Sigmoid colon (tissue), 6 donors: ENCODE measurements at regions not wholly inside any gene's neighbourhood (a gene's known extent, or its start where the extent isn't known, plus 50 kb on each side); places are given as distances from the start of the nearest gene placed in this dataset.

Source experiments
- DNase-seq: peaks from one replicate; pipeline ENCODE4 v3.0.0-alpha.2; 2019
- H3K27ac ChIP-seq, 4 donors: fragments of 200-600 bp; sonication (generic); one replicate each; pipeline ENCODE4 v1.5.1; 2016 to 2019; ENCODE audit warnings: mild to moderate bottlenecking in 1 of 4
- H3K27me3 ChIP-seq, 3 donors: fragments of 200-600 bp; sonication (generic); one replicate each; pipeline ENCODE4 v1.5.1; 2019; ENCODE audit warnings: mild to moderate bottlenecking in 1 of 3
- H3K36me3 ChIP-seq, 4 donors: fragments of 200-600 bp; sonication (generic); one replicate each; pipeline ENCODE4 v1.5.1; 2016 to 2019
- H3K4me1 ChIP-seq, 4 donors: fragments of 200-600 bp; sonication (generic); one replicate each; pipeline ENCODE4 v1.5.1; 2017 to 2019
- H3K4me3 ChIP-seq, 4 donors: fragments of 200-600 bp; sonication (generic); one replicate each; pipeline ENCODE4 v1.5.1; 2017 to 2019; ENCODE audit warnings: mild to moderate bottlenecking in 2 of 4, moderate library complexity in 1 of 4
- H3K9me3 ChIP-seq, 4 donors: fragments of 200-600 bp in 3 of 4; sonication (generic) in 3 of 4; one replicate each; pipeline versions ENCODE4 v1.5.1 to v1.6.1; 2013 to 2019
- CTCF ChIP-seq, 4 experiments: fragments of 450-650 bp in 3 of 4; fragments of 200-600 bp in 1 of 4; IDR thresholded peaks; one replicate each; pipeline ENCODE4 v1.5.1; 2016 to 2019; ENCODE audit warnings: antibody characterized with exemption in 4 of 4, mild to moderate bottlenecking in 3 of 4, moderate library complexity in 2 of 4
- EP300 ChIP-seq, 4 donors: sonication (generic); formaldehyde crosslinking; IDR thresholded peaks; one replicate each; pipeline ENCODE4 v1.6.1; 2017; ENCODE audit warnings: antibody characterized with exemption in 4 of 4
- POLR2A ChIP-seq, 2 donors: fragments of 450-650 bp; IDR thresholded peaks; one replicate each; pipeline ENCODE4 v1.6.1; 2016; ENCODE audit warnings: antibody characterized with exemption in 2 of 2, mild to moderate bottlenecking in 2 of 2, moderate library complexity in 2 of 2
- POLR2AphosphoS5 ChIP-seq, 4 donors: sonication (generic); formaldehyde crosslinking; IDR thresholded peaks; one replicate each; pipeline ENCODE4 v1.6.1; 2017; ENCODE audit warnings: antibody characterized with exemption in 4 of 4
- WGBS, 2 donors: extraction: QIAGEN DNeasy Blood & Tissue Kit; methylation state at CpG; one replicate each; pipeline ENCODE4 v1.1.7; 2013; 5-methylcytosine and 5-hydroxymethylcytosine counted together
- intact Hi-C: fragments of 100-400 bp; cut with DNase I; formaldehyde crosslinking; loops from one replicate; pipeline ENCODE4 v1.15.1; 2023
- donor health status: healthy with polysubstance abuse.
- donor health status: healthy.

GRCh38 chr5:82603033-82603987 lies 325.2 kb upstream of the RPS23 start:
- TF ChIP-seq CTCF (IDR thresholded peaks at IDR 0.05): no peak
- TF ChIP-seq POLR2A (IDR thresholded peaks at IDR 0.05): no peak
- no peak for TF ChIP-seq EP300 (IDR thresholded peaks at IDR 0.05)
- TF ChIP-seq POLR2AphosphoS5 (IDR thresholded peaks at IDR 0.05): no peak
- Histone ChIP-seq H3K27ac (no peak overlapping the region), H3K4me1 (no peaks in the 10 kb centered on the region), H3K36me3 (no peaks in the 10 kb centered on the region), H3K9me3 (no peaks in the 10 kb centered on the region), H3K27me3 (no peaks in the 10 kb centered on the region), H3K4me3 (no peak overlapping the region)
- intact Hi-C loops: no loop called here
- 77 to 91% methylated on average over 8 of the region's 8 CpGs for WGBS, 2 donors
- no peak for DNase-seq

GRCh38 chr5:82601861-82602260 lies 323.7 kb upstream of the RPS23 start:
- no peaks in the 10 kb centered on the region for H3K27me3 ChIP-seq
- TF ChIP-seq CTCF (IDR thresholded peaks at IDR 0.05) (no peak), POLR2AphosphoS5 (IDR thresholded peaks at IDR 0.05) (no peak), EP300 (IDR thresholded peaks at IDR 0.05) (no peak), POLR2A (IDR thresholded peaks at IDR 0.05) (no peak)
- 49 to 81% methylated on average over 1 of the region's 1 CpG for WGBS, 2 donors

GRCh38 chr5:82601077-82601476 lies 322.9 kb upstream of the RPS23 start:
- no peaks in the 10 kb centered on the region for H3K27me3 ChIP-seq
- no peak for DNase-seq
- TF ChIP-seq EP300 (IDR thresholded peaks at IDR 0.05) (no peak), POLR2A (IDR thresholded peaks at IDR 0.05) (no peak), CTCF (IDR thresholded peaks at IDR 0.05) (no peak), POLR2AphosphoS5 (IDR thresholded peaks at IDR 0.05) (no peak)
- no peaks in the 10 kb centered on the region for H3K9me3 ChIP-seq
- H3K27ac ChIP-seq: no peak overlapping the region
- no peaks in the 10 kb centered on the region for H3K36me3 ChIP-seq
- H3K4me3 ChIP-seq: no peak overlapping the region
- no peaks in the 10 kb centered on the region for H3K4me1 ChIP-seq
- WGBS, 2 donors: 21 to 62% methylated on average over 3 of the region's 3 CpGs
- intact Hi-C loops: no loop called here

More at GRCh38 chr5:82601861-82602260, 323.7 kb upstream of the RPS23 start:
- Histone ChIP-seq H3K9me3 (no peaks in the 10 kb centered on the region), H3K4me1 (no peaks in the 10 kb centered on the region), H3K27ac (no peak overlapping the region), H3K36me3 (no peaks in the 10 kb centered on the region), H3K4me3 (no peak overlapping the region)
- DNase-seq: no peak
- intact Hi-C loops: no loop called here

- H3K27ac ChIP-seq: no peak overlapping the region
- DNase-seq: no peak
- intact Hi-C loops: no loop called here
- no peaks in the 10 kb centered on the region for H3K4me1 ChIP-seq
- H3K9me3 ChIP-seq: no peaks in the 10 kb centered on the region
- TF ChIP-seq CTCF (IDR thresholded peaks at IDR 0.05) (no peak), POLR2A (IDR thresholded peaks at IDR 0.05) (no peak), POLR2AphosphoS5 (IDR thresholded peaks at IDR 0.05) (no peak), EP300 (IDR thresholded peaks at IDR 0.05) (no peak)
- H3K27me3 ChIP-seq: no peaks in the 10 kb centered on the region
- H3K4me3 ChIP-seq: no peak overlapping the region
- WGBS, 2 donors: 75 to 78% methylated on average over 1 of the region's 1 CpG
- H3K36me3 ChIP-seq: no peaks in the 10 kb centered on the region
Observed at GRCh38 chr5:82599692-82600091, 321.5 kb upstream of the RPS23 start.
